Erythroblast (primary cell): ENCODE measurements at regions not wholly inside any gene's neighbourhood (a gene's known extent, or its start where the extent isn't known, plus 50 kb on each side); places are given as distances from the start of the nearest gene placed in this dataset.

Experiments
- DNase-seq, 2 experiments: peaks; one replicate each; lab custom pipeline; 2025; lab: John Stamatoyannopoulos, UW
- GATA1 ChIP-seq: IDR thresholded peaks from 2 replicates; pipeline ENCODE4 v1.6.1; 2011; ENCODE audit warnings: low read depth, mild to moderate bottlenecking, control low read depth, low read length, moderate library complexity
- POLR2A ChIP-seq: IDR thresholded peaks from 2 replicates; pipeline ENCODE4 v1.6.1; 2011; ENCODE audit warnings: mild to moderate bottlenecking, low read length

DNA sequence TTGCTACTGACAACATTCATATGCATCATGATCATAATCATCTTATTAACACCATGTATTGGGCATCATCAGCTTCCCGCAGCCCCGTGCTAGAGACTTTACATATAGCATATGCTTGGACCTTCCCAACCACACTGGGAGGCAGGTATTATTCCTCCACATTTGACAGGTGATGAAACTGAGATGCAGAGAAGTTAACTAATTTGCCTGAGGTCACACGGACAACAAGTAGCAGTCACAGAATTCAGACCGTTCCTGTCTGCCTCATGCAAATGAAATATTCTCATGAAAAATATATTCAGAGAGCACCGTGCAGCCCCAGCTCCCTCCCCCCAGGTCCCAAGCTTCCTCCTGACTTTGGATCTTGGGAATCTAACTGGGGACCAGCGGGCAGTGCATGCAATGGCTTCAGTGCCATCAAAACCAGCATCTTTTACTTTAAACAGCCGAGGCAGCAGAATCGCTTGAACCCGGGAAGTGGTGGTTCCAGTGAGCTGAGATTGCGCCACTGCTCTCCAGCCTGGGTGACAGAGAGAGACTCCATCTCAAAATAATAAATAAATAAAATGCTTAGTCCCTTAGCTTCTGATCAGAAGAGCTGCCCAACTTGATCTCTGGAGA, 112.2 kb upstream of the GPR26 start:
- no peak for TF ChIP-seq POLR2A
- no peak for DNase-seq

DNA sequence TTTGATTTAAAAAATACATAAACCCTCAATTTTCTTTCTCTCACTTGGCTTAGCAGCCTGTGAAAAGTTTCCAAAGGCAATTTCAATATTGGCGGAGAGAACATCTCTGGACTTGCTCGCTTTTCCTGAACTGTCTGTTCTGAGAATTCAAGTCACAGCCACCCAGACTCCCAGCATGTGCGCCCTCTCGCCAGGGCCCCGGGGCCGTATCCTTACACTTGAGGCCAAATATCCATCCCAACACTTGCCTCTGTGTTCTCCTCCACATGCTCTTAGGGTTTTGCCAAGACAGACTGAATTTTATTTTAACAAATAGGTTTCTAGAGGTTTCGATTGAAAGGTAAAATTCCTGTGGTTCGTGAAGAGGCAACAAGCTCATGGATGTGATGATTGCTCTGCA, 111.5 kb upstream of the GPR26 start:
- no peak for DNase-seq

DNA sequence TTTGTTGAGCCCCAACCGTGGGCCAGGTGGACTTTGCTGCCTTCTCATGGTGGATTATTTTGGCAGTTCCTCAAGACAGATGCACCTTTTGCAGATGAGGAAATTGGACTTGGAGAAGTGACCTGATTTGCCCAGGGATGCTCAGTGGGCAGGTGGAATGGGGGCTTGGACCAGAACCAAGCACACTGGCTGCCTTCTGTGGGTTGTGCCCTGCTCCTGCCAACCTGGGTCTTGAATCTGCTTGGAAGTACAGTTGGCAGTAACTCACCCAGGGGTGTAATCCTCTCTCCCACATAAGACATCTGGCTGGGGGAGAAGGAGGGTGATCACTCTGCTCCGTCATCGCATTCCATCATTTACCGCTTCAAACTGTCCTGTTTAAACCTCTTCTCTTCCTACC, 110.5 kb upstream of the GPR26 start:
- TF ChIP-seq POLR2A = no peak
- TF ChIP-seq GATA1 = no peak
- DNase-seq = no peak

More for the DNA sequence above, 111.5 kb upstream of the GPR26 start:
- TF ChIP-seq POLR2A = no peak
- no peak for TF ChIP-seq GATA1

- no peak for DNase-seq
- TF ChIP-seq POLR2A (no peak), GATA1 (no peak)
These were observed 110.1 kb upstream of the GPR26 start for GRCh38 chr10:123556049-123556448.

DNA sequence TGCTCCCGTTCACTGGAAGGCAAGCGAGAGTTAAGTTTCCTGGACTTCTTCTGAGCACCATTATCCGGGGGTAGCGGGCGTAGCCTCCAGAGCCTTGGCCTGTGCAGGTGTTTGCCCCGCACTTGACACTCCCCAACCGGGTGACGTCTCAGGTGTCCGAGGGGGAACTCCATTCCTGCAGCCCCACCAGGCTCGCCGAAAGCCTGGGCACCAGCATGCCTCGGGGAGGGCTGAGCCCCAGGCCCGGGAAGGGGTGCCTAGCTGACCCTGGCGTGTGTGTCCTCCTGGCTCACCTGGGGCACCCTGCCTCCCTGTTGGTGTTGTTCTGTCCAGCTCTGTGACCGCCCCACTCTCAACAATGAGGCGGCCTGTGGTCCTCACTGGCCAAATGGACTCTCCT, 109.4 kb upstream of the GPR26 start:
- no peak for DNase-seq
- TF ChIP-seq POLR2A = no peak
- no peak for TF ChIP-seq GATA1

- TF ChIP-seq GATA1 (no peak), POLR2A (no peak)
These were observed 108.6 kb upstream of the GPR26 start for GRCh38 chr10:123557366-123558108.

GRCh38 chr10:123558651-123559050, 107.5 kb upstream of the GPR26 start:
- DNase-seq = no peak
- TF ChIP-seq GATA1 (no peak), POLR2A (no peak)

More at GRCh38 chr10:123557366-123558108, 108.6 kb upstream of the GPR26 start:
- DNase-seq = no peak

GRCh38 chr10:123559066-123559822, 106.9 kb upstream of the GPR26 start:
- DNase-seq = peak; percentile 48 to 76

GRCh38 chr10:123559823-123560092, 106.4 kb upstream of the GPR26 start:
- DNase-seq = no peak
- no peak for TF ChIP-seq GATA1
- no peak for TF ChIP-seq POLR2A

More at GRCh38 chr10:123559066-123559822, 106.9 kb upstream of the GPR26 start:
- no peak for TF ChIP-seq POLR2A
- no peak for TF ChIP-seq GATA1

GRCh38 chr10:123560301-123561140, 105.6 kb upstream of the GPR26 start:
- TF ChIP-seq GATA1 = no peak
- TF ChIP-seq POLR2A = no peak
- no peak for DNase-seq

- TF ChIP-seq GATA1 = no peak
- TF ChIP-seq POLR2A = no peak
- no peak for DNase-seq
These were observed 105.1 kb upstream of the GPR26 start for GRCh38 chr10:123561141-123561440.

- no peak for DNase-seq
- TF ChIP-seq GATA1 (no peak), POLR2A (no peak)
These were observed 103.8 kb upstream of the GPR26 start for GRCh38 chr10:123562387-123562786.

DNA sequence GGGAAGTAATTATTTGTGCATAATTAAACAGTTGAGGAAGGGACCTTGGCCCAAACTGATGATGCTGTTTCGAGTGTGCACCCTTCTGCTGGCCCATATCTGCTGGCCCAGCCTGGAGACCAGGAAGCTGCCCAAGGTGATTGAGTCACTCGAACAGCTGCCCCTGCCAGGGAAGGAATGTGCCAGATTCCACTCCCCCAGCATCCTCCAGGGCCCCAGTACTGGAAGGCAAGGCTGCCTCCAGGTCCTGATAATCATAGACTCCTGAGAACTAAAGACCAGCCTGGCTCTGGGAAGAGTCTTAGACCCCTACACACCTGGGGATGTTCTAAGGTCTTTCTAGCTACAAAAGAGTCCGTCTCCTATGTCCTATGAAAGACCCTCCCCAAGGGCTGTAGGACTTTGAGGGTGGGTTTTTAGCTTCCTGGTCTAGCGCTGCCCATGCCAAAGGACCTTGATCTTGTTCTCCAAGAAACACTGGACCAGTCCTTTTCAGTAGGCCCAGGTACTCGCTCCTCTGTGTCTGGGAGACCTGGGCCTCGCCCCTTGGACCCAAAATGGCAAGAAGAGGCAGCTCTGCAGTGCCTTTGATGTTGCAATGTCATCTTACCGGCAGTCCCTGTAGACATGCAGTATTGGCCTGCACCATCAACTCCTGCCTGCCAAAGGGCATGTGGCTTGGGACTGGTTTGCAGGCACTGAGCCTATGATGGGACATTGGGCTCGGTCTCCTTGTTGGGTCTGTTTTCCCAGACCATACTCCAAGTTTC, 103.2 kb upstream of the GPR26 start:
- no peak for DNase-seq
- TF ChIP-seq POLR2A = no peak
- no peak for TF ChIP-seq GATA1

- no peak for DNase-seq
- no peak for TF ChIP-seq POLR2A
- TF ChIP-seq GATA1 = no peak
These were observed 102.6 kb upstream of the GPR26 start for GRCh38 chr10:123563581-123563855.
